GM21825 (cell line): ENCODE measurements at regions not wholly inside any gene's neighbourhood (a gene's known extent, or its start where the extent isn't known, plus 50 kb on each side); places are given as distances from the start of the nearest gene placed in this dataset.

Source experiments
- ATAC-seq: cut with Tn5 transposase; IDR thresholded peaks from one replicate; pipeline ENCODE4 v1.9.1; 2021; ENCODE audit warnings: mild to moderate bottlenecking, moderate library complexity; ENCODE audit not compliant: unreplicated experiment

- no peak for ATAC-seq
Measured at GRCh38 chr7:131900785-131901287, 344.4 kb upstream of the PODXL start.

GRCh38 chr7:131899271-131900030, 343.0 kb upstream of the PODXL start:
- no peak for ATAC-seq

- ATAC-seq, result no peak
Measured at GRCh38 chr7:131898418-131898817, 342.0 kb upstream of the PODXL start.

DNA sequence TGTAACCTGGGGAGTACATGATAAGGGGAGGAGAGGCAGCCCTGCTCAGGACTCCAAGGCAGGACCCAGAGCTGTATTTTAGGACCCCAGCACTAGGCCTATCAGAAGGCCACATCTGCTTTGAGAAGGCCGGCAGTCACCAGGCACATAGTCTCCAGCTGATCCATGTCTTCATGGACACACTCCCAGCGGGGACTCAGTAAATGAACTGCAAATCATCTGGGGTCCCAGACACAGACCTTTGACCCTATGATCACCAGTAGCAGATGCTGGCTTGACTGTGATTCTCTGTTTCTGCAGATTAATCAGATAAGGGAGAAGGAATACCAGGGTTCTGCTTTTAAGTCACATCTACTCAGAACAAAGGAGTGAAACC, 341.4 kb upstream of the PODXL start:
- ATAC-seq, result no peak

DNA sequence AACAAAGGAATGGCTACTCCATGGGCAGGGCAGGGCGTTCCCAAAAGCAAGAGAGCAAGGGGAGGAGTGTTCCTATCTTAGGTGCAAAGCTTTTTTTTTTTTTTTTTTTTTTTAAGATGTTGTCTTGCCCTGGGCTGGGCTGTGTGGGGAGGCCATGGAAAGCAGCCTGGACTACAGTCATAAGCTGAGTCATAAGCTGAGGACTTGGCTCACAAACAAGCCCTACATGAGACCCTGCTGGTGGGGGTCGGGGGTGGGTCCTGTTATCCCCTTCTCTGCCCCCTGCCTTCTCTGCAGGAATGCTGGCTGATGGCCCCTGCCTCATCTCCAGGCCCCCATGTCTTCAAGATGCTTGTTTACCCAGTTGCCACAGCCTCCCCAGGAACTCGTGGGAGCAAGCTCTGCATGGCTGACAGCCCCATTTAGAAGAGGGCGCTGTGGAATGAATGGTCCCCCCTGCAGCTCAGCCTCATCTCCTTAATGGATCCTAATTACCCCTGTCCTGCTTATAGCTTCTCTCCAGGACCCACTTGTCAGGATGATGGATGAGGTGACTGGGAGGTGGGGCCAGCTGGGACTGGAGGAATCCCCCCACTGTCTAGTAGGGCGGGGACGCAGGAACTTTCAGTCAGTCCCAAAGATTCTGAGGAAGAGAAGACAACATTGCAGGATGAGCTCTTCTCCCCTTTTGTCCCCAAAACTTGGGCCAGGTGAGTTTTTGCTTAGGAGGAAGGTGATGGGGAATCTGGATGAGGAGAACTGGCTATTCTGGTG, 340.8 kb upstream of the PODXL start:
- ATAC-seq, result no peak

GRCh38 chr7:131896165-131896863, 339.9 kb upstream of the PODXL start:
- no peak for ATAC-seq

- no peak for ATAC-seq
Measured at GRCh38 chr7:131895541-131896164, 339.2 kb upstream of the PODXL start.

- no peak for ATAC-seq
Measured at GRCh38 chr7:131893631-131894340, 337.4 kb upstream of the PODXL start.

DNA sequence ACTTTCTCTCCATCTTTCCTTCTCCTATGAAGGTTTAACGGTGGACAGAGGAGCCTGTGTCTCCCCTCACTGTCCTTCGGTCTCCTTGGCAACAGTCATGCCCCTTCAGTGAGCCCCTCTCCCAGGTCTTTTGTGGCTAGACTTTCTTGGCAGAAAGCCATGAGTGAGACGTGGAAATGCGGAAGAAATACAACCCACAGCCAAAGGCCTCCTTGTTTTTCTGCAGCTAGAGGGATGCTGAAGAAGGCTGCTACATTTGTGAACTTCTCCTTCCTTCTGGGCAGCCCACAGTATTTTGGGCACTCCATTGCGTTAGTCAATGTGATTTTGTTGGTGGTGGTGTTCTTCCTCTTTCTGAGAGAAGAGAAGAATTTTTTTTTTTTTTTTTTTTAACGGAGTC, 333.7 kb upstream of the PODXL start:
- no peak for ATAC-seq

DNA sequence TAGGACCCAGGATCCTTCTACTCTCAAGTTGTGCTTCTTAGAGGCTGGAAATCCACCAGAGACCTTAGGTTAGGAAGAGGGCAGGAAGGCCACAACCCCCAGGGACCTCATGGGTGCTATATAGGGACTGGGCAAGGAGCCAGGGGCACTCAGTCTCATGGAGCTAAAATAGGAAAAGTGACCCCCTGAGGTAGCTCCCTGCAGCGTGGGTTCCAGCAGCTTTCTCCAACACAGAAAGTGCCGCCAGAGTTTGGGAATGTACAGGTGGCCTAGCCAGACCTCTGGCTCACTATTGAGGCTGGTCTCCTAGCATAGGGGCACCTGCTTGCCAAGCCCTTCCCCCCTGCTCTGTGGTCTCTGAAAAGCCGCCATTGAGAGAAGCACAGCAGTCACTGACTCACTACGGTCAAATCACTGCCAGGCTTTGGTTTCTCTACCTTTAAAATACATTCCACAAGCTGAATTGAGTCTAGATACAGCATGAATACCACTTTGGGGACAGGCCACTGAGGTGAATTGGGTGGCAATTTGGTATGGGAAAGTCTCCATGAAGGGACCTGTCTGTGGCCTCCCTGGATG, 333.2 kb upstream of the PODXL start:
- ATAC-seq, result no peak

DNA sequence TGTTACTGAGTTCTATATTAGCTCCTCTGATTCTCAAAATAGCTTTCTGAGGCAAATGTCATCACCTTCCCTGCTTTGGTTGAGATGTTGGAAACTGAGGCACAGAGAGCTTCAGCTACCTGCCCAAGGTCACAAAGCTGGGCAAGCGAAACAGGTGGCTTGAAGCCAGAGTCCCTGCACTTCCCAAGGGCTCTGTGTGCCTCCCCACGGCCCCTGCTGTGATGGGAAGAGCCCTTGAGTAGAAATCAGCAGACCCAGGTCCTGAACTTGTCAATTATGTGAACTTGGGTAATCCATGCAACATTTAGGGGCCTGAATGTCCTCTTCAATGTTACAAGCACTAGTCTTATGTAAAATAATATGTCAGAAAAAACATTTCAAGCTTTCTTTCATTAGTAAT, 327.3 kb upstream of the PODXL start:
- ATAC-seq, result no peak

DNA sequence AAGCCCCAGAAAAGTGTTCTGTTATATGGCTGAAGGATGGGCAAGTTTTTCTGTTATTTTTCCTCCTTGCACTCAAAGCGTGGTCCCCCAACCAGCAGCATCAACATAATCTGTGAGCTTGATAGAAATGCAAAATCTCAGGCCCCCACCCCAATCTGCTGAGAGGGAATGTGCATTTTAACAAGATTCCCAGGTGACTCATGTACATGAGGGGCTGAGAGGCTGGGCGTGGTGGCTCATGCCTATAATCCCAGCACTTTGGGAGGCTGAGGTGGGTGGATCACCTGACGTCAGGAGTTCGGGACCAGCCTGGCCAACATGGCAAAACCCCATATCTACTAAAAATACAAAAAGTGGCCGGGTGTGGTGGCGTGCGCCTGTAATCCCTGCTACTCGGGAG, 326.8 kb upstream of the PODXL start:
- no peak for ATAC-seq

GRCh38 chr7:131882321-131882720, 325.9 kb upstream of the PODXL start:
- ATAC-seq, result no peak

DNA sequence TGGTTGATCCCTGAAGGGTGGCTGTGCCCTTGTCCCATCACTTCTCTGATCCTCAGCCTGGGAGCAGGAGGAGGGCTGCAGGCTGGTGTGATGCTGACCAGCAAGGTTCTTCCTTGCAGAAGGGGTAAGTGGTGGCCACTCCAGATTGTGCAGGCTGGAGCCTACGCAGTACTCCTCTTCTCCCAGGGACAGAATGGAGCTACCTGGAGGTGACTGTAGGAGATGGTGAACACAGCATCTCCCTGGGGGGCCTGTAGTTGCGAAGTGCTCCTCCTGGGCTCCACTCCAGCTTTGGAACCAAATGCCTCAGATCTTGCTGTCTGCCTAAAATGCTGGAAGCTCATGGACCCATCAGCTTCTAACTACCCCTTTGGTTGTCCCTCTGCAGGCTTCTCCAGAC, 323.6 kb upstream of the PODXL start:
- ATAC-seq, result no peak

DNA sequence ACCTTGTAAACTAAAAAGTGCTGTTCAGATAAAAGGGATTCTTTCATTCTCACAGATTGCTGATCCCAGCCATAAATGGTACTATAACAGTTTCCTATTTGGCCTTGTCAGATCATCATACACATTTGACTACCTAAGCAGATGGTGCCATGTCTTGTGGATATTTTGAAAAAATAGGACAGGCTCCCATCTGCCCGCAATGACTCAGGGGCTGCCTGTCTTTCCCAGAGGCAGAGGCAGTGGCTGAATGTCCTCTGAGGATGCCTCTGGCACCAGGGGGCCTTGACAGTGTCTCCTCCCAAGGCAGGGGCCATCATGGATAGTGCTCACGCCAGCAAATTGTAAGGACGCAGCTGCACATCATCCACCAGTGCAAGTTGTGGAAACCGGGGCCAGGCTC, 323.0 kb upstream of the PODXL start:
- no peak for ATAC-seq

DNA sequence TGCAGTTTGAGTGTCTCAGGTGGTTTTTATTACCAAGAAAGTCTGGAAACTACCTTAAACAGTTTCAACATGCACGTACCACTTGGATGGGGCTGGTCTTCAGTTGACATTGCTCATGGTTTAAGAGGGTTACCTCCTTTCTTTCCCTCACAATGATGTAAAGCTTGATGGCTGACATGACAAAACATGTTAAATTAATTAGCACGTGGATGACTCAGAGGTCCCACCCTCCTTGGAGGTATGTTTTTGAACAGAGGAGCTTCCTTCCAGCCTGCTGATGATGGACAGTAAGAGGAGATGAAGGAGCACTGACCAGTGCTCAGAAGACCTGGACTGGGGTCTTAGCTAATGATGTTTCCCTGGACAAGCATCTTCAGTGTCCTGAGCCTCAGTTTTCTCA, 322.3 kb upstream of the PODXL start:
- ATAC-seq, result no peak

GRCh38 chr7:131873581-131873980, 317.2 kb upstream of the PODXL start:
- ATAC-seq, result no peak

DNA sequence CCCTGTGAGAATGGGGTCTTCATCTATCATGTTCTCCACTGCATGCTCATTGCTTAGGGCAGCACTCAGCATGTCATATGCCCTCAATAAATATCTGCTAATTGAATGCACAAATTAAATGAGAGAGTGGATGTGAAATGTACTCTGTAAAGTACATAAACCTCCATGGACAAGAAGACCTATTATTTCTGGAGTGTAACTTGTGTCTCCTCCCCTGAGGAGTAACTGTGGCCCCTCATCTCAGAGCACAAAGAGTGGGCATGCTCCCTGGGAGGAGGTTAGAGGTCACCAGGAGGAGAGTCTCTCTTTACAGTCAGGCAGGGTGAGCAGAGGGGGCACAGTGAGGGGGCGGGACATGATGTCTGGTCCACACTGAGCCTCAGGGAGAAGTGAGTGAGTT, 313.6 kb upstream of the PODXL start:
- no peak for ATAC-seq

DNA sequence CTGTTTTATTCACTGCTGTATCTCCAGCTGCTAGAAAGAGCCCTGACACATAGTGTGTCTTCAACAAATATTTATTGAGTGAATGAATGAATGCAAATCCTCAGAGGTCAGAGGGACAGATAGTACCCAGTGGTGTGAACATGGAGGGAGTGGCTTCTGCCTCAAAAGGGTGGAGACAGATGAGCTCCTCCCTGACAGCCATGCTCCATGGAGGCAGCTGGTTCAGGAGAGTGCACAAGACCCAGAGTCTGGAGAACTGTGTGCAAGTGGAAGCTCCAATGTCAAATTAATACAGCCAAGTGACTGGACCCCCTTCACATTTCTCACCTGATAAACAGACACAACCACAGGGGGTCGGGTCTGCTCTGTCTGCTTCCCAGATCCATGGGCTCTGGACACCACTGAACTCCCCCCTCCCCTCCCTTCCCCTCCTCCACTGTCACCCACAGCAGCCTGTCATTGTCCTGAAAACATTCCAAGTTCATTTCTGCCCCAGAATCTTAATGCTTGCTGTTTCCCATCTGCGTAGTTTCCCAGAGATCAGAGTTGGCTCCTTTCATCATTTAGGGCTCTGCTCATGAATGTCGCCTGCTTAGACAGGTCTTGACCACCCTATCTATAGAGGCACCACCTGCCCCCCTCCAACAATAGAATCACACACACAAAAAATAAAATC, 312.9 kb upstream of the PODXL start:
- ATAC-seq, result no peak

DNA sequence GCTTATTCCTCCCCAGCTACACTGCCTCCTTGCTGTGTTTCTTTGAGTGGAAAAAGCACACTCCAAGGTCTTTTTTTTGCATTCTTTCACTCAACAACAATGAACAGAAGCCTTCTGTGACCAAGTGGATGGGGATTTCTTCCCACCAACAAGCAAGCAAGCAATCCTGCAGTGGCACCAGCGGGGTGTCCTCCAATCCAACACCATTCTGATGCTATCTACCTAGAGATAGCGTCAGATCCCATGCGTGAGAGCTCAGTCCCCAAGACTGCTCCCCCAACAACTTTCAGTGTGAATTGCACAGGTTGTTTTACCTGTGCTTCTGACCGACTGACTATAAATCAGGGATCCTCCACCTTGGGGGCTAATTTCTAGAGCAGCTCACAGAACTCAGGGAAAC, 311.0 kb upstream of the PODXL start:
- ATAC-seq, result no peak
